ENCODE measurements at regions not wholly inside any gene's neighbourhood (a gene's known extent, or its start where the extent isn't known, plus 50 kb on each side); places are given as distances from the start of the nearest gene placed in this dataset.

GRCh38 chr9:109903515-109904138, 123.6 kb downstream of the PALM2AKAP2 start (continued):
- TF ChIP-seq ATF5 (CRISPR knock-in tag; IDR thresholded peaks at IDR 0.05; ENCODE audit: low read depth): no peak
- no peak for TF ChIP-seq ZNF747 (CRISPR knock-in tag; IDR thresholded peaks at IDR 0.05; ENCODE audit: borderline replicate concordance)
- TF ChIP-seq KLF16 (CRISPR knock-in tag; IDR thresholded peaks at IDR 0.05): peak in 1 of 2 experiments; percentile 23; a peak in 1 of 4 replicates
- no peak for TF ChIP-seq YEATS2 (CRISPR knock-in tag; IDR thresholded peaks at IDR 0.05; ENCODE audit: borderline replicate concordance)
- no peak for TF ChIP-seq CREB1 (IDR thresholded peaks at IDR 0.05)
- 0 out of 2 replicates have a peak, but pooled peaks have one; percentile 30 for TF ChIP-seq CREB1 (CRISPR knock-in tag; IDR thresholded peaks at IDR 0.05)
- TF ChIP-seq RFX3 (CRISPR knock-in tag; IDR thresholded peaks at IDR 0.05): no peak
- 0 out of 2 replicates have a peak, but pooled peaks have one; percentile 39 for TF ChIP-seq BRCA1 (CRISPR knock-in tag; IDR thresholded peaks at IDR 0.05)
- TF ChIP-seq ZBTB39 (CRISPR knock-in tag; IDR thresholded peaks at IDR 0.05): no peak
- no peak for TF ChIP-seq ELF4 (CRISPR knock-in tag; IDR thresholded peaks at IDR 0.05; ENCODE audit: borderline replicate concordance)
- TF ChIP-seq HMGXB3 (CRISPR knock-in tag; IDR thresholded peaks at IDR 0.05; ENCODE audit: borderline replicate concordance): no peak
- 0 out of 2 replicates have a peak, but pooled peaks have one; percentile 24 for TF ChIP-seq FOXA3 (CRISPR knock-in tag; IDR thresholded peaks at IDR 0.05)
- no peak for TF ChIP-seq PBX2 (CRISPR knock-in tag; IDR thresholded peaks at IDR 0.05)
- no peak for TF ChIP-seq ZNF891 (CRISPR knock-in tag; IDR thresholded peaks at IDR 0.05)
- TF ChIP-seq SMC3 (IDR thresholded peaks at IDR 0.05; ENCODE audit: low read length): peak; percentile 95
- no peak for TF ChIP-seq ZEB1 (IDR thresholded peaks at IDR 0.05; ENCODE audit: insufficient replicate concordance, low read depth)
- TF ChIP-seq BRF2 (CRISPR knock-in tag; IDR thresholded peaks at IDR 0.05): no peak
- TF ChIP-seq MXI1 (IDR thresholded peaks at IDR 0.05; ENCODE audit: borderline replicate concordance, low read depth, low read length): peak; percentile 28; the same call in 1 of the 3 replicates
- no peak for TF ChIP-seq KDM3A (CRISPR knock-in tag; IDR thresholded peaks at IDR 0.05; ENCODE audit: low read depth)
- 0 out of 2 replicates have a peak, but pooled peaks have one; percentile 27 for TF ChIP-seq ISL2 (CRISPR knock-in tag; IDR thresholded peaks at IDR 0.05)
- TF ChIP-seq FOSL2 (CRISPR knock-in tag; IDR thresholded peaks at IDR 0.05): 0 out of 2 replicates have a peak, but pooled peaks have one; percentile 14
